HL-60 (cell line): ENCODE measurements at regions not wholly inside any gene's neighbourhood (a gene's known extent, or its start where the extent isn't known, plus 50 kb on each side); places are given as distances from the start of the nearest gene placed in this dataset.

Experiments
- DNase-seq, 2 experiments: peaks; one replicate each; pipeline ENCODE4 v3.0.0-alpha.2; 2010 to 2020; ENCODE audit warnings: low read depth in 1 of 2, low spot score in 1 of 2
- H3K27ac ChIP-seq: fragments of 250-450 bp; sonication (Bioruptor Pico); replicated peaks from 2 replicates; pipeline ENCODE4 v1.5.1; 2020; ENCODE audit warnings: mild to moderate bottlenecking, moderate library complexity
- H3K27me3 ChIP-seq: fragments of 250-450 bp; sonication (Bioruptor Pico); 2 replicates; pipeline ENCODE4 v1.5.1; 2021; ENCODE audit warnings: mild to moderate bottlenecking, moderate library complexity; ENCODE audit not compliant: insufficient read depth, poor library complexity, severe bottlenecking
- H3K4me3 ChIP-seq: replicated peaks from 2 replicates; pipeline ENCODE4 v1.5.1; 2011; ENCODE audit warnings: mild to moderate bottlenecking, control low read depth, low read length; ENCODE audit not compliant: insufficient read depth
- GABPA ChIP-seq: IDR thresholded peaks from 2 replicates; pipeline ENCODE4 v1.6.1; 2012; ENCODE audit warnings: low read depth
- POLR2AphosphoS5 ChIP-seq: IDR thresholded peaks from 2 replicates; pipeline ENCODE4 v1.6.1; 2012; ENCODE audit warnings: low read depth
- SPI1 ChIP-seq: IDR thresholded peaks from 2 replicates; pipeline ENCODE4 v1.6.1; 2012; ENCODE audit warnings: low read depth, mild to moderate bottlenecking, borderline replicate concordance
- TF ChIP-seq, protein P1 (sequence below): IDR thresholded peaks from 2 replicates; pipeline ENCODE4 v1.6.1; 2012; ENCODE audit warnings: low read depth; ENCODE audit not compliant: insufficient replicate concordance
- TF ChIP-seq, protein P2 (sequence below): IDR thresholded peaks from one replicate; pipeline ENCODE4 v1.5.1; 2011; ENCODE audit warnings: low read length, control low read depth, inconsistent platforms; ENCODE audit not compliant: insufficient read depth

DNA sequence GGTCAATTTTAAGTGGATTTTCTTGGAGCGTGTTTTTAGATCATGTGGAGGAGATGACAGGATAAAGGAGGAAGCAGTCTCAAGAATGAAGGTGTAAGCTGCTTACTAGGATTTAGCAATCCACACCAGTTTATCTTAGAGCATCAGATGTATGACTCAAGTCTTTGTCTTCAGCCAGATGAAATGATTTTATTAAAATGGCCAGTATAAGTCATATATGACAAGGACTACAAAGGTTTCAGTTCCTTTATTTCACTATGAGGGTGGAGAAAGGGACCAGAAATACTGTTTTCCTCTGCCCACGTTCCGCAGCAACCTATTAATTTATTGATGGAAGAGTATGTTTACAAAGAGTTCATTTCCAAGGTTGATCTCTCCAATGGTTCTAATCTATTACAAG lies 970.5 kb upstream of the SLC39A10 start:
- TF ChIP-seq, protein P1, sequence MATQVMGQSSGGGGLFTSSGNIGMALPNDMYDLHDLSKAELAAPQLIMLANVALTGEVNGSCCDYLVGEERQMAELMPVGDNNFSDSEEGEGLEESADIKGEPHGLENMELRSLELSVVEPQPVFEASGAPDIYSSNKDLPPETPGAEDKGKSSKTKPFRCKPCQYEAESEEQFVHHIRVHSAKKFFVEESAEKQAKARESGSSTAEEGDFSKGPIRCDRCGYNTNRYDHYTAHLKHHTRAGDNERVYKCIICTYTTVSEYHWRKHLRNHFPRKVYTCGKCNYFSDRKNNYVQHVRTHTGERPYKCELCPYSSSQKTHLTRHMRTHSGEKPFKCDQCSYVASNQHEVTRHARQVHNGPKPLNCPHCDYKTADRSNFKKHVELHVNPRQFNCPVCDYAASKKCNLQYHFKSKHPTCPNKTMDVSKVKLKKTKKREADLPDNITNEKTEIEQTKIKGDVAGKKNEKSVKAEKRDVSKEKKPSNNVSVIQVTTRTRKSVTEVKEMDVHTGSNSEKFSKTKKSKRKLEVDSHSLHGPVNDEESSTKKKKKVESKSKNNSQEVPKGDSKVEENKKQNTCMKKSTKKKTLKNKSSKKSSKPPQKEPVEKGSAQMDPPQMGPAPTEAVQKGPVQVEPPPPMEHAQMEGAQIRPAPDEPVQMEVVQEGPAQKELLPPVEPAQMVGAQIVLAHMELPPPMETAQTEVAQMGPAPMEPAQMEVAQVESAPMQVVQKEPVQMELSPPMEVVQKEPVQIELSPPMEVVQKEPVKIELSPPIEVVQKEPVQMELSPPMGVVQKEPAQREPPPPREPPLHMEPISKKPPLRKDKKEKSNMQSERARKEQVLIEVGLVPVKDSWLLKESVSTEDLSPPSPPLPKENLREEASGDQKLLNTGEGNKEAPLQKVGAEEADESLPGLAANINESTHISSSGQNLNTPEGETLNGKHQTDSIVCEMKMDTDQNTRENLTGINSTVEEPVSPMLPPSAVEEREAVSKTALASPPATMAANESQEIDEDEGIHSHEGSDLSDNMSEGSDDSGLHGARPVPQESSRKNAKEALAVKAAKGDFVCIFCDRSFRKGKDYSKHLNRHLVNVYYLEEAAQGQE = no peak
- TF ChIP-seq POLR2AphosphoS5 = no peak
- no peak for TF ChIP-seq SPI1
- TF ChIP-seq, protein P2, sequence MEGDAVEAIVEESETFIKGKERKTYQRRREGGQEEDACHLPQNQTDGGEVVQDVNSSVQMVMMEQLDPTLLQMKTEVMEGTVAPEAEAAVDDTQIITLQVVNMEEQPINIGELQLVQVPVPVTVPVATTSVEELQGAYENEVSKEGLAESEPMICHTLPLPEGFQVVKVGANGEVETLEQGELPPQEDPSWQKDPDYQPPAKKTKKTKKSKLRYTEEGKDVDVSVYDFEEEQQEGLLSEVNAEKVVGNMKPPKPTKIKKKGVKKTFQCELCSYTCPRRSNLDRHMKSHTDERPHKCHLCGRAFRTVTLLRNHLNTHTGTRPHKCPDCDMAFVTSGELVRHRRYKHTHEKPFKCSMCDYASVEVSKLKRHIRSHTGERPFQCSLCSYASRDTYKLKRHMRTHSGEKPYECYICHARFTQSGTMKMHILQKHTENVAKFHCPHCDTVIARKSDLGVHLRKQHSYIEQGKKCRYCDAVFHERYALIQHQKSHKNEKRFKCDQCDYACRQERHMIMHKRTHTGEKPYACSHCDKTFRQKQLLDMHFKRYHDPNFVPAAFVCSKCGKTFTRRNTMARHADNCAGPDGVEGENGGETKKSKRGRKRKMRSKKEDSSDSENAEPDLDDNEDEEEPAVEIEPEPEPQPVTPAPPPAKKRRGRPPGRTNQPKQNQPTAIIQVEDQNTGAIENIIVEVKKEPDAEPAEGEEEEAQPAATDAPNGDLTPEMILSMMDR = no peak
- TF ChIP-seq GABPA = no peak
- Histone ChIP-seq H3K27me3 (no peaks in the 10 kb centered on the region), H3K4me3 (no peak overlapping the region), H3K27ac (no peak overlapping the region)
- DNase-seq = no peak

DNA sequence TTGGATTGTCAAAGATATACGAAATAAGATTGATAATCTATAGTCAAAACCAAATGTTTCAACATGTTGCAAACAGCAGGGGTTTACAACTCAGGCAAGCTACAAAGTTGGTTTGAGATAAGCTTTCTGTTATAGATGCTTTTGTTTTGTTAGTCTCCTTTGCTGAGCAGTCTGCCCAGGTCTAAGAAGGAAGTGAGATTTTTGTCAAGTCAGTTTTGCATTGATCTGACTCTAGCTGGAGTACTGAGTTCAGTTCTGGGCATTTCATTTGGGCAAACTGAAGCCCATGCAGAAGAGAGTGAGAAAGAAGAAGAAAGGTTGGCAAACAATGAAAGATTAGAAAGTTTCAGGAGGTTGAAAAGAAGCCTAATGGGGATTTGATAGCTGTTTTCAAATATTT lies 983.0 kb upstream of the SLC39A10 start:
- no peak overlapping the region for H3K4me3 ChIP-seq
- TF ChIP-seq, protein P2 = no peak
- TF ChIP-seq, protein P1 = no peak
- TF ChIP-seq GABPA = no peak
- no peak for TF ChIP-seq POLR2AphosphoS5
- TF ChIP-seq SPI1 = no peak
- no peak for DNase-seq
- no peak overlapping the region for H3K27ac ChIP-seq
- no peaks in the 10 kb centered on the region for H3K27me3 ChIP-seq

DNA sequence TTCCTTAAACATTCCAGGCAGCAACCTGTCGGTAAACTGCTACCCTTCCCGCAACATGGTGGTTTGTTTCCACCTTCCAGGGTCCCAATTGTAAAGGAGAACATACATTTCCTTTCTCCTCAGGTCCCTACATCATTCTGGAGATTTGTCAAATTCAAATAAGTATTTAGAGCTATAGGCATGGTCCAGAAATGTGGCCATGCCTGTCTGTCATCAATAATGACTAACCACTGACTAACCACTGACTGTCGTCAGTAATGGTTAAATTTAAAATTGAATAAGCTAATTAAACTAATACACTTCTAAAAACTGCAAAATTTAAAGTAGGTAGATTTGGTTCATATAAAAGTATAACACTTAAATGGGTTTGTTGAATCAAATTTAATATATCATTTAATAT lies 984.0 kb upstream of the SLC39A10 start:
- TF ChIP-seq, protein P1 = no peak
- TF ChIP-seq SPI1 = no peak
- no peak for TF ChIP-seq GABPA
- no peak for TF ChIP-seq POLR2AphosphoS5
- TF ChIP-seq, protein P2 = no peak
- H3K4me3 ChIP-seq = no peak overlapping the region
- H3K27ac ChIP-seq = no peak overlapping the region
- no peaks in the 10 kb centered on the region for H3K27me3 ChIP-seq
- DNase-seq = no peak
